CD4-positive, alpha-beta memory T cell (primary cell): ENCODE measurements at regions not wholly inside any gene's neighbourhood (a gene's known extent, or its start where the extent isn't known, plus 50 kb on each side); places are given as distances from the start of the nearest gene placed in this dataset.

Source experiments
- CTCF ChIA-PET: fragments of 350-600 bp; sonication (Branson Sonifier 250); formaldehyde crosslinking; loops from one replicate; lab custom pipeline; 2021; ENCODE audit warnings: inconsistent platforms; ENCODE audit not compliant: partially characterized antibody; lab: Charles Lee
- POLR2A ChIA-PET: fragments of 350-600 bp; sonication (Branson Sonifier 250); formaldehyde crosslinking; loops from one replicate; lab custom pipeline; 2021; ENCODE audit not compliant: partially characterized antibody; lab: Charles Lee
- DNase-seq, 5 donors: peaks; one replicate each; pipeline versions ENCODE4 v3.0.0 to v3.0.0-alpha.2; 2020 to 2022; ENCODE audit warnings: mixed read lengths in 1 of 5
- H3K27ac ChIP-seq: one replicate; pipeline ENCODE4 v1.7.0; 2013; ENCODE audit warnings: low read depth, low read length
- H3K27me3 ChIP-seq: 2 replicates; pipeline ENCODE4 v1.7.0; 2013; ENCODE audit warnings: mild to moderate bottlenecking, low read length, moderate library complexity; ENCODE audit not compliant: insufficient read depth
- H3K36me3 ChIP-seq: 2 replicates; pipeline ENCODE4 v1.7.0; 2013; ENCODE audit warnings: mild to moderate bottlenecking, low read length, moderate library complexity; ENCODE audit not compliant: insufficient read depth
- H3K4me1 ChIP-seq: 2 replicates; pipeline ENCODE4 v1.7.0; 2013; ENCODE audit warnings: mild to moderate bottlenecking, low read length, moderate library complexity; ENCODE audit not compliant: insufficient read depth
- H3K4me3 ChIP-seq, 2 donors: one replicate each; pipeline ENCODE4 v1.7.0; 2013; ENCODE audit warnings: low read length in 2 of 2, mild to moderate bottlenecking in 1 of 2
- H3K9me3 ChIP-seq, 2 donors: one replicate each; pipeline ENCODE4 v1.7.0; 2013; ENCODE audit warnings: low read length in 2 of 2, control low read depth in 1 of 2; ENCODE audit not compliant: control insufficient read depth in 1 of 2
- H3K27ac Mint-ChIP-seq, 7 donors: one replicate each; pipeline ENCODE4 v1.8.0; 2020 to 2021; ENCODE audit warnings: mixed read lengths in 7 of 7, mild to moderate bottlenecking in 6 of 7, inconsistent platforms in 3 of 7, moderate library complexity in 3 of 7
- H3K27me3 Mint-ChIP-seq, 2 donors: one replicate each; pipeline ENCODE4 v1.8.0; 2020 to 2021; ENCODE audit warnings: mixed read lengths in 2 of 2
- H3K36me3 Mint-ChIP-seq, 2 donors: one replicate each; pipeline ENCODE4 v1.8.0; 2020 to 2021; ENCODE audit warnings: mixed read lengths in 2 of 2, inconsistent platforms in 1 of 2, mild to moderate bottlenecking in 1 of 2
- H3K4me1 Mint-ChIP-seq, 4 donors: one replicate each; pipeline ENCODE4 v1.8.0; 2020 to 2021; ENCODE audit warnings: mixed read lengths in 4 of 4, mild to moderate bottlenecking in 1 of 4
- H3K4me3 Mint-ChIP-seq, 8 donors: one replicate each; pipeline ENCODE4 v1.8.0; 2020 to 2021; ENCODE audit warnings: mixed read lengths in 8 of 8, mild to moderate bottlenecking in 7 of 8, moderate library complexity in 6 of 8, inconsistent platforms in 3 of 8
- H3K9me3 Mint-ChIP-seq, 8 donors: one replicate each; pipeline ENCODE4 v1.8.0; 2020 to 2021; ENCODE audit warnings: mixed read lengths in 8 of 8, mild to moderate bottlenecking in 5 of 8, inconsistent platforms in 3 of 8, moderate library complexity in 1 of 8
- intact Hi-C: fragments of 100-400 bp; cut with micrococcal nuclease; formaldehyde crosslinking; loops from one replicate; pipeline ENCODE4 v1.15.1; 2023

- Histone ChIP-seq H3K27ac (no peak overlapping the region), H3K9me3 (no peaks in the 10 kb centered on the region), H3K4me3 (no peak overlapping the region), H3K36me3 (no peaks in the 10 kb centered on the region), H3K27me3 (no peaks in the 10 kb centered on the region), H3K4me1 (no peaks in the 10 kb centered on the region)
- POLR2A ChIA-PET = no interaction called here
- H3K4me3 Mint-ChIP-seq = no peak overlapping the region
- CTCF ChIA-PET = no interaction called here
- H3K27me3 Mint-ChIP-seq = peaks cover 2 to 3% of the 10 kb centered on the region in 2 donors
- H3K9me3 Mint-ChIP-seq = no peaks in the 10 kb centered on the region
- H3K36me3 Mint-ChIP-seq = no peaks in the 10 kb centered on the region
- no peak overlapping the region for H3K27ac Mint-ChIP-seq
- DNase-seq = no peak
- H3K4me1 Mint-ChIP-seq = no peaks in the 10 kb centered on the region
- intact Hi-C loops = no loop called here
Measured at GRCh38 chr6:100173211-100173610, 179.2 kb upstream of the MCHR2 start.

- Histone ChIP-seq H3K36me3 (no peaks in the 10 kb centered on the region), H3K27ac (no peak overlapping the region), H3K4me1 (no peaks in the 10 kb centered on the region), H3K4me3 (no peak overlapping the region), H3K27me3 (no peaks in the 10 kb centered on the region), H3K9me3 (no peaks in the 10 kb centered on the region)
- Mint-ChIP-seq H3K4me1 (no peaks in the 10 kb centered on the region), H3K4me3 (no peak overlapping the region), H3K27me3 (peaks cover 2 to 3% of the 10 kb centered on the region in 2 donors), H3K36me3 (no peaks in the 10 kb centered on the region), H3K27ac (no peak overlapping the region), H3K9me3 (no peaks in the 10 kb centered on the region)
- no peak for DNase-seq
- ChIA-PET POLR2A (no interaction called here), CTCF (no interaction called here)
- intact Hi-C loops = no loop called here
Measured at GRCh38 chr6:100172322-100172713, 178.3 kb upstream of the MCHR2 start.

GRCh38 chr6:100171533-100172321 is 177.7 kb upstream of the MCHR2 start:
- DNase-seq = no peak
- H3K36me3 Mint-ChIP-seq = no peaks in the 10 kb centered on the region
- Histone ChIP-seq H3K4me1 (no peaks in the 10 kb centered on the region), H3K27me3 (no peaks in the 10 kb centered on the region), H3K9me3 (no peaks in the 10 kb centered on the region), H3K4me3 (no peak overlapping the region), H3K27ac (no peak overlapping the region), H3K36me3 (no peaks in the 10 kb centered on the region)
- no peaks in the 10 kb centered on the region for H3K9me3 Mint-ChIP-seq
- CTCF ChIA-PET = no interaction called here
- no peak overlapping the region for H3K27ac Mint-ChIP-seq
- POLR2A ChIA-PET = no interaction called here
- no peaks in the 10 kb centered on the region for H3K4me1 Mint-ChIP-seq
- H3K27me3 Mint-ChIP-seq = peaks cover 2 to 3% of the 10 kb centered on the region in 2 donors
- no peak overlapping the region for H3K4me3 Mint-ChIP-seq
- intact Hi-C loops = no loop called here

- H3K36me3 Mint-ChIP-seq = no peaks in the 10 kb centered on the region
- no peaks in the 10 kb centered on the region for H3K4me1 Mint-ChIP-seq
- intact Hi-C loops = no loop called here
- no peak overlapping the region for H3K27ac Mint-ChIP-seq
- no peaks in the 10 kb centered on the region for H3K27me3 ChIP-seq
- ChIA-PET POLR2A (no interaction called here), CTCF (no interaction called here)
- H3K4me3 ChIP-seq = no peak overlapping the region
- H3K4me3 Mint-ChIP-seq = no peak overlapping the region
- H3K36me3 ChIP-seq = no peaks in the 10 kb centered on the region
- DNase-seq = no peak
- H3K9me3 ChIP-seq = no peaks in the 10 kb centered on the region
- H3K4me1 ChIP-seq = no peaks in the 10 kb centered on the region
- H3K27ac ChIP-seq = no peak overlapping the region
- H3K9me3 Mint-ChIP-seq = no peaks in the 10 kb centered on the region
- H3K27me3 Mint-ChIP-seq = peaks cover 0 to 3% of the 10 kb centered on the region in 2 donors
Measured at GRCh38 chr6:100168148-100168547, 174.1 kb upstream of the MCHR2 start.

- CTCF ChIA-PET = no interaction called here
- H3K9me3 Mint-ChIP-seq = no peaks in the 10 kb centered on the region
Measured at GRCh38 chr6:100167585-100167984, 173.6 kb upstream of the MCHR2 start.

GRCh38 chr6:100166956-100167355 is 172.9 kb upstream of the MCHR2 start:
- H3K4me1 Mint-ChIP-seq = no peaks in the 10 kb centered on the region
- Histone ChIP-seq H3K27ac (no peak overlapping the region), H3K4me1 (no peaks in the 10 kb centered on the region), H3K4me3 (no peak overlapping the region), H3K27me3 (no peaks in the 10 kb centered on the region), H3K9me3 (no peaks in the 10 kb centered on the region), H3K36me3 (no peaks in the 10 kb centered on the region)
- peaks cover 0 to 3% of the 10 kb centered on the region in 2 donors for H3K27me3 Mint-ChIP-seq
- H3K9me3 Mint-ChIP-seq = no peaks in the 10 kb centered on the region
- ChIA-PET POLR2A (no interaction called here), CTCF (no interaction called here)
- intact Hi-C loops = no loop called here
- DNase-seq = no peak
- H3K27ac Mint-ChIP-seq = no peak overlapping the region
- no peak overlapping the region for H3K4me3 Mint-ChIP-seq
- no peaks in the 10 kb centered on the region for H3K36me3 Mint-ChIP-seq

More at GRCh38 chr6:100167585-100167984, 173.6 kb upstream of the MCHR2 start:
- Mint-ChIP-seq H3K4me1 (no peaks in the 10 kb centered on the region), H3K36me3 (no peaks in the 10 kb centered on the region), H3K4me3 (no peak overlapping the region), H3K27me3 (peaks cover 0 to 6% of the 10 kb centered on the region in 2 donors), H3K27ac (no peak overlapping the region)
- Histone ChIP-seq H3K9me3 (no peaks in the 10 kb centered on the region), H3K27me3 (no peaks in the 10 kb centered on the region), H3K36me3 (no peaks in the 10 kb centered on the region), H3K27ac (no peak overlapping the region), H3K4me1 (no peaks in the 10 kb centered on the region), H3K4me3 (no peak overlapping the region)
- no peak for DNase-seq
- POLR2A ChIA-PET = no interaction called here
- intact Hi-C loops = no loop called here

- Histone ChIP-seq H3K36me3 (no peaks in the 10 kb centered on the region), H3K4me3 (no peak overlapping the region), H3K9me3 (no peaks in the 10 kb centered on the region), H3K27ac (no peak overlapping the region), H3K27me3 (no peaks in the 10 kb centered on the region), H3K4me1 (no peaks in the 10 kb centered on the region)
- DNase-seq = no peak
- no peak overlapping the region for H3K4me3 Mint-ChIP-seq
- CTCF ChIA-PET = no interaction called here
- POLR2A ChIA-PET = no interaction called here
- intact Hi-C loops = no loop called here
- H3K4me1 Mint-ChIP-seq = no peaks in the 10 kb centered on the region
- no peaks in the 10 kb centered on the region for H3K9me3 Mint-ChIP-seq
- H3K27me3 Mint-ChIP-seq = peaks cover 0 to 3% of the 10 kb centered on the region in 2 donors
- H3K36me3 Mint-ChIP-seq = no peaks in the 10 kb centered on the region
- H3K27ac Mint-ChIP-seq = no peak overlapping the region
Measured at GRCh38 chr6:100165442-100165841, 171.4 kb upstream of the MCHR2 start.
